HEK293 (cell line): ENCODE measurements at regions not wholly inside any gene's neighbourhood (a gene's known extent, or its start where the extent isn't known, plus 50 kb on each side); places are given as distances from the start of the nearest gene placed in this dataset.

ENCODE experiments used
- CTCF ChIA-PET: fragments of 350-600 bp; formaldehyde crosslinking; extraction: SDS; loops from one replicate; lab custom pipeline; 2021; ENCODE audit warnings: antibody characterized with exemption; lab: Yijun Ruan, JAX
- POLR2A ChIA-PET: fragments of 300-600 bp; formaldehyde crosslinking; extraction: SDS; loops from one replicate; lab custom pipeline; 2020; ENCODE audit warnings: antibody characterized with exemption, inconsistent platforms; lab: Yijun Ruan, JAX
- H3K27ac ChIP-seq: fragments of 200-500 bp; sonication (Bioruptor generic); 2 replicates; pipeline ENCODE4 v1.5.1; 2014; ENCODE audit warnings: low read depth, low read length, control low read depth, inconsistent platforms; ENCODE audit errors: extremely low read depth
- H3K36me3 ChIP-seq, 2 experiments: fragments of 200-500 bp in 1 of 2; sonication (Bioruptor generic) in 1 of 2; 1 replicate in 1 of 2; 2 replicates in 1 of 2; pipeline ENCODE4 v1.5.1; 2014 to 2017; ENCODE audit warnings: inconsistent platforms in 2 of 2, low read length in 2 of 2; ENCODE audit not compliant: control insufficient read depth in 2 of 2, insufficient read depth in 1 of 2
- H3K4me1 ChIP-seq: fragments of 200-500 bp; sonication (Bioruptor generic); 2 replicates; pipeline ENCODE4 v1.5.1; 2014; ENCODE audit warnings: mild to moderate bottlenecking, low read length, inconsistent platforms; ENCODE audit not compliant: control insufficient read depth, insufficient read depth
- H3K4me3 ChIP-seq: 2 replicates; pipeline ENCODE4 v1.5.1; 2011; ENCODE audit warnings: low read depth, mild to moderate bottlenecking, control low read depth, low read length, moderate library complexity
- H3K9me3 ChIP-seq: fragments of 200-500 bp; sonication (Bioruptor generic); 2 replicates; pipeline ENCODE4 v1.5.1; 2014; ENCODE audit warnings: low read depth, low read length, inconsistent platforms; ENCODE audit not compliant: control insufficient read depth, insufficient read depth
- AEBP2 ChIP-seq: fragments of 450-650 bp; formaldehyde crosslinking; IDR thresholded peaks from 2 replicates; pipeline ENCODE4 v1.5.1; 2016; ENCODE audit warnings: missing biosample characterization, missing genetic modification characterization, borderline replicate concordance
- HOXD13 ChIP-seq: sonication (generic); formaldehyde crosslinking; IDR thresholded peaks from 2 replicates; pipeline ENCODE4 v1.8.0; 2022; ENCODE audit warnings: missing genetic modification reagents, borderline replicate concordance
- INSM2 ChIP-seq: fragments of 450-650 bp; formaldehyde crosslinking; IDR thresholded peaks from 2 replicates; pipeline ENCODE4 v1.5.1; 2016; ENCODE audit warnings: missing biosample characterization, missing genetic modification characterization
- KLF17 ChIP-seq: fragments of 450-650 bp; formaldehyde crosslinking; IDR thresholded peaks from 2 replicates; pipeline ENCODE4 v1.5.1; 2016; ENCODE audit warnings: missing biosample characterization, missing genetic modification characterization
- YY1 ChIP-seq: fragments of 450-650 bp; formaldehyde crosslinking; IDR thresholded peaks from 2 replicates; pipeline ENCODE4 v1.5.1; 2018; ENCODE audit warnings: missing biosample characterization, missing genetic modification characterization
- ZBTB17 ChIP-seq: fragments of 450-650 bp; formaldehyde crosslinking; IDR thresholded peaks from 2 replicates; pipeline ENCODE4 v1.5.1; 2016; ENCODE audit warnings: missing biosample characterization, missing genetic modification characterization
- ZBTB48 ChIP-seq: fragments of 450-650 bp; formaldehyde crosslinking; IDR thresholded peaks from 2 replicates; pipeline ENCODE4 v1.5.1; 2016; ENCODE audit warnings: missing biosample characterization, missing genetic modification characterization
- ZBTB8A ChIP-seq: fragments of 450-650 bp; formaldehyde crosslinking; IDR thresholded peaks from 2 replicates; pipeline ENCODE4 v1.5.1; 2016; ENCODE audit warnings: missing biosample characterization, missing genetic modification characterization
- ZIC2 ChIP-seq: fragments of 450-650 bp; formaldehyde crosslinking; IDR thresholded peaks from 2 replicates; pipeline ENCODE4 v1.5.1; 2016; ENCODE audit warnings: missing biosample characterization, missing genetic modification characterization
- ZNF274 ChIP-seq, 2 experiments: fragments of 200-500 bp in 1 of 2; fragments of 450-650 bp in 1 of 2; sonication (Bioruptor generic) in 1 of 2; formaldehyde crosslinking in 1 of 2; IDR thresholded peaks; 2 replicates each; pipeline versions ENCODE4 v1.5.1 to v1.6.1; 2014 to 2016; ENCODE audit warnings: borderline replicate concordance in 1 of 2, inconsistent platforms in 1 of 2, low read length in 1 of 2, missing biosample characterization in 1 of 2, missing genetic modification characterization in 1 of 2
- ZNF37A ChIP-seq: fragments of 450-650 bp; IDR thresholded peaks from 2 replicates; pipeline ENCODE4 v1.5.1; 2018; ENCODE audit warnings: missing biosample characterization, missing genetic modification characterization
- ZNF416 ChIP-seq: fragments of 450-650 bp; formaldehyde crosslinking; IDR thresholded peaks from 2 replicates; pipeline ENCODE4 v1.5.1; 2016; ENCODE audit warnings: missing biosample characterization, missing genetic modification characterization
- ZNF555 ChIP-seq: fragments of 450-650 bp; formaldehyde crosslinking; conservative IDR thresholded peaks from 2 replicates; pipeline ENCODE4 v1.5.1; 2017; ENCODE audit warnings: missing biosample characterization, mild to moderate bottlenecking, missing genetic modification characterization, inconsistent platforms
- ZNF571 ChIP-seq: fragments of 450-650 bp; formaldehyde crosslinking; IDR thresholded peaks from 2 replicates; pipeline ENCODE4 v1.5.0; 2017; ENCODE audit warnings: missing biosample characterization, missing genetic modification characterization
- ZNF600 ChIP-seq: fragments of 450-650 bp; formaldehyde crosslinking; IDR thresholded peaks from 2 replicates; pipeline ENCODE4 v1.5.1; 2016; ENCODE audit warnings: missing biosample characterization, missing genetic modification characterization
- ZNF830 ChIP-seq: fragments of 450-650 bp; IDR thresholded peaks from 2 replicates; pipeline ENCODE4 v1.5.0; 2018; ENCODE audit warnings: missing biosample characterization, missing genetic modification characterization, low read depth, mild to moderate bottlenecking, moderate library complexity
- ZNF843 ChIP-seq: fragments of 450-650 bp; formaldehyde crosslinking; IDR thresholded peaks from 2 replicates; pipeline ENCODE4 v1.5.1; 2016; ENCODE audit warnings: missing biosample characterization, missing genetic modification characterization
- ZSCAN16 ChIP-seq: fragments of 450-650 bp; formaldehyde crosslinking; IDR thresholded peaks from 2 replicates; pipeline ENCODE4 v1.5.1; 2016; ENCODE audit warnings: missing biosample characterization, missing genetic modification characterization
- ZSCAN30 ChIP-seq: fragments of 450-650 bp; IDR thresholded peaks from 2 replicates; pipeline ENCODE4 v1.5.1; 2018; ENCODE audit warnings: missing biosample characterization, mild to moderate bottlenecking, missing genetic modification characterization, moderate library complexity
- TF ChIP-seq, protein P1 (sequence below): fragments of 450-650 bp; formaldehyde crosslinking; IDR thresholded peaks from 2 replicates; pipeline ENCODE4 v1.5.1; 2016; ENCODE audit warnings: missing biosample characterization, missing genetic modification characterization
- TF ChIP-seq, protein P2 (sequence below): fragments of 450-650 bp; formaldehyde crosslinking; optimal IDR thresholded peaks from 2 replicates; pipeline ENCODE3; 2016; ENCODE audit warnings: missing biosample characterization, mild to moderate bottlenecking, missing genetic modification characterization

DNA sequence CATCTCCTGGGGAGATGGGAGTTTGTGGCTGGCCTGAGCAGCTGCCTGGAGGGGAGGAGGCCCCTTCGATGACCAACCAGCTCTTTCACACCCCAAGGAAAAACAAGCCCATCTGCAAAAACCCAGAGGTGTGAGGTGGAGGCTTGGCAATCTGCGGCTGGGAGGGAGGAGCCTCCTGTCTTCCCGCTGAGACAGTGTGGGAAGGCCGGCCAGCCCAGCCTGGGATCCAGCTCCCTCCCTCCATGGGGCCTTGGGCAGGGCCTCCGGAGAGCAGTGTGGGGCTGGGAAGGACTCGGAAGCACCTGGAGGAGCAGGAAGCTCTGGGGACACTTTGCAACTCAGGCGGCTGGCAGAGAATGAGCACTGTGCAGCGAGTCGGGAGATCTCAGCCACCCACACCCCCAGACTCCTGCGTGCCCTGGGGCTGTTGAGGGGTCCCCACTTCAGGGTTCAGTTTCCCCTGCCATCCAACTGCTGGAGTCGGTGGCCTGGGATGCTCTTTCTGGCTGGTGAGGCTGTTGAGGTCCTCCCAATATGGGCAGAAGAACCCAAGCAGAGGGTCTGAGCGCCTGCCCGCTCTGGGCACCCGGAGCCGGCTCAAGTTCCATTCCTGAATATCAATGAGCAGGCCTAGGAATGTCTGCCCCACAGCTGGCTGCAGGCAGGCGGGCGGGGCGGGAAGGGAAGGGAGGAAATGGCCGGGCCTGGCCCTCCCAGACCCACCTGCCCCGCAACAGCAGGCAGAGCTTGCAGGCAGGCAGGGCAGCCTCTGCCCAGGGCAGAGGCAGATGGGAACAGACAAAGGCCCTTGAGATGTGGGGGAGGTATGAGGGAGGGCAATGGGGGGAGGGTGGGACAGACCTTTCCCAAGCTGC lies 101.1 kb downstream of the FGF18 start (continued):
- TF ChIP-seq KLF17 (tag by site-specific recombination) (0 out of 2 replicates have a peak, but pooled peaks have one; percentile 23), ZNF37A (no peak), INSM2 (no peak), ZIC2 (tag by site-specific recombination) (peak; percentile 62), ZNF274 (IDR thresholded peaks at IDR 0.05; ENCODE audit: low read length) (no peak), ZNF274 (tag by site-specific recombination; IDR thresholded peaks at IDR 0.05; ENCODE audit: borderline replicate concordance) (no peak), ZBTB8A (tag by site-specific recombination) (no peak), ZSCAN30 (tag by site-specific recombination) (no peak)
- TF ChIP-seq, protein P1, sequence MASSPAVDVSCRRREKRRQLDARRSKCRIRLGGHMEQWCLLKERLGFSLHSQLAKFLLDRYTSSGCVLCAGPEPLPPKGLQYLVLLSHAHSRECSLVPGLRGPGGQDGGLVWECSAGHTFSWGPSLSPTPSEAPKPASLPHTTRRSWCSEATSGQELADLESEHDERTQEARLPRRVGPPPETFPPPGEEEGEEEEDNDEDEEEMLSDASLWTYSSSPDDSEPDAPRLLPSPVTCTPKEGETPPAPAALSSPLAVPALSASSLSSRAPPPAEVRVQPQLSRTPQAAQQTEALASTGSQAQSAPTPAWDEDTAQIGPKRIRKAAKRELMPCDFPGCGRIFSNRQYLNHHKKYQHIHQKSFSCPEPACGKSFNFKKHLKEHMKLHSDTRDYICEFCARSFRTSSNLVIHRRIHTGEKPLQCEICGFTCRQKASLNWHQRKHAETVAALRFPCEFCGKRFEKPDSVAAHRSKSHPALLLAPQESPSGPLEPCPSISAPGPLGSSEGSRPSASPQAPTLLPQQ (tag by site-specific recombination) = no peak

DNA sequence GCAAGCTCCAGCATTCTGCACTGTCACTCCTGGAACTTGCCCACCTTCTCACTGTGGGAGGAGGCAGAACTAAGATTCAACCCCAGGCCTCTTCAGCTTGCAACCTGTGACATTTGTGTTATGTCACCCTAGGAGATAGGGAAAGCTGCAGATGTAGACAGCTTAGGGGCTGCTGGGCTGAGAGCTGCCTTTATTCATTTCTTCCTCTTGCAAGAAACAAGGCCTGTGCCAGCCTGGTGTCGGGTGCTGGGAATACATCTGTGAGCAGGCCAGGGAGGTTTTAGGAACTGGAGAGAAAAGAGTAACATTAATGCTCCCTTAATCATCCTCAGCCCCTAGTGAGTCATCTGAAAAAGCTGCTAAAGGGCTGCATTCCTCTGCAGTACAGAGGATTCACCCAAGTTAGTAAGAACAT lies 101.8 kb downstream of the FGF18 start:
- TF ChIP-seq ZNF843 (no peak), ZBTB48 (tag by site-specific recombination) (0 out of 2 replicates have a peak, but pooled peaks have one; percentile 45)
- POLR2A ChIA-PET = no interaction called here
- no peak overlapping the region for H3K27ac ChIP-seq
- no peaks in the 10 kb centered on the region for H3K36me3 ChIP-seq
- no peaks in the 10 kb centered on the region for H3K9me3 ChIP-seq
- no peaks in the 10 kb centered on the region for H3K4me1 ChIP-seq
- H3K4me3 ChIP-seq = no peak overlapping the region
- CTCF ChIA-PET = no interaction called here

DNA sequence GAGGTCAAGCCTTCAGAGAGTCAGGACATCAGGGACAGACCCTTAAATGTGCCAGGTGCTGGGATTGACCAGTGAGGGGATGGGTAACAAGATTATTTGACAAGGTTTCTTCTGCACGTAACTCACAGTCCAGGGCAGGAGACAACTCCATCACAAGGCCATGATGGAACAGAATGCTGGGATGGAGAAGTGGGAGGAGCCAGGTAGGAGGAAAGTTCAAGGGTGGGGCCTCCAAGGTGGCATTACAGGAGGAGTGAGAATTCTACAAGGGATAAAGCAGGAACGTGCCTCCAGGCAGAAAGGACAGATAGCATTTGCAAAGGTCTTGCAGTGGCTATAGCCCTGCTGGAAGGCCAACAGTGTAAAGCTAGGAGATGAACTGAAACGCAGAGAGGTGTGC lies 102.2 kb downstream of the FGF18 start:
- H3K36me3 ChIP-seq = no peaks in the 10 kb centered on the region
- H3K4me1 ChIP-seq = no peaks in the 10 kb centered on the region
- POLR2A ChIA-PET = no interaction called here
- CTCF ChIA-PET = no interaction called here
- no peak overlapping the region for H3K4me3 ChIP-seq
- H3K9me3 ChIP-seq = no peaks in the 10 kb centered on the region
- H3K27ac ChIP-seq = no peak overlapping the region
- TF ChIP-seq ZNF600 (tag by site-specific recombination) (peak; percentile 51; the same call in 1 of the 2 replicates), ZNF830 (tag by site-specific recombination) (no peak)

GRCh38 chr5:171523781-171524180 lies 104.3 kb downstream of the FGF18 start:
- no peak overlapping the region for H3K27ac ChIP-seq
- H3K9me3 ChIP-seq = no peaks in the 10 kb centered on the region
- H3K4me3 ChIP-seq = no peak overlapping the region
- no peaks in the 10 kb centered on the region for H3K4me1 ChIP-seq
- CTCF ChIA-PET = interaction anchor here (0.8 kb wide), 1 partner anchor 22 kb away, joined by 4 read pairs; no protein-coding TSS in a partner anchor
- POLR2A ChIA-PET = no interaction called here
- no peaks in the 10 kb centered on the region for H3K36me3 ChIP-seq
- TF ChIP-seq ZNF571 (tag by site-specific recombination) (no peak), ZNF555 (tag by site-specific recombination) (no peak), KLF17 (tag by site-specific recombination) (no peak), ZNF416 (tag by site-specific recombination) (no peak), ZBTB17 (tag by site-specific recombination) (no peak), HOXD13 (CRISPR knock-in tag) (no peak), ZSCAN16 (no peak), YY1 (tag by site-specific recombination) (no peak), AEBP2 (no peak)
- TF ChIP-seq, protein P2, sequence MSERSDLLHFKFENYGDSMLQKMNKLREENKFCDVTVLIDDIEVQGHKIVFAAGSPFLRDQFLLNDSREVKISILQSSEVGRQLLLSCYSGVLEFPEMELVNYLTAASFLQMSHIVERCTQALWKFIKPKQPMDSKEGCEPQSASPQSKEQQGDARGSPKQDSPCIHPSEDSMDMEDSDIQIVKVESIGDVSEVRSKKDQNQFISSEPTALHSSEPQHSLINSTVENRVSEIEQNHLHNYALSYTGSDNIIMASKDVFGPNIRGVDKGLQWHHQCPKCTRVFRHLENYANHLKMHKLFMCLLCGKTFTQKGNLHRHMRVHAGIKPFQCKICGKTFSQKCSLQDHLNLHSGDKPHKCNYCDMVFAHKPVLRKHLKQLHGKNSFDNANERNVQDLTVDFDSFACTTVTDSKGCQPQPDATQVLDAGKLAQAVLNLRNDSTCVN (tag by site-specific recombination) = no peak
